HL-60 (cell line): ENCODE measurements at regions not wholly inside any gene's neighbourhood (a gene's known extent, or its start where the extent isn't known, plus 50 kb on each side); places are given as distances from the start of the nearest gene placed in this dataset.

ENCODE experiments used
- CTCF ChIP-seq: IDR thresholded peaks from one replicate; pipeline ENCODE4 v1.5.1; 2011; ENCODE audit warnings: low read length, control low read depth, inconsistent platforms; ENCODE audit not compliant: insufficient read depth
- POLR2AphosphoS5 ChIP-seq: IDR thresholded peaks from 2 replicates; pipeline ENCODE4 v1.6.1; 2012; ENCODE audit warnings: low read depth
- REST ChIP-seq: IDR thresholded peaks from 2 replicates; pipeline ENCODE4 v1.6.1; 2012; ENCODE audit warnings: low read depth; ENCODE audit not compliant: insufficient replicate concordance

DNA sequence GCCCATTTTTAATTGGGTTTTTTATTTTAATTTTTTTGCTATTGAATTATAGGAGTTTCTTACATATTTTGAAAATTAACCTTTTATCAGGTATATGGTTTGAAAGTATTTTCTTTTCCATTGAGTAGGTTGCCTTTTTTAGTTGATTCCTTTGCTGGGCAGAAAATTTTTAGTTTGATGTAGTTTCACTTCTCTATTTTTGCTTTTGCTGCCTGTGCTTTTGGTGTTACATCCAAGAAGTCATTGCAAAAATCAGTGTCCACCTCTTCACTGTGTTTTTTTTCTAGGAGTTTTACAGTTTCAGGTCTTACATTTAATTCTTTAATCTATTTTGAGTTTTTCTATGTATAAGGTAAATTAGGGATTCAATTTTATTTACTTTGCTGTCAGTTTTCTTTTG is 129.8 kb upstream of the FERD3L start:
- TF ChIP-seq CTCF (no peak), REST (no peak), POLR2AphosphoS5 (no peak)
